Renal pelvis (tissue), 1 donor: ENCODE measurements at regions not wholly inside any gene's neighbourhood (a gene's known extent, or its start where the extent isn't known, plus 50 kb on each side); places are given as distances from the start of the nearest gene placed in this dataset.

ENCODE experiments used
- DNase-seq: peaks from one replicate; pipeline ENCODE4 v3.0.0-alpha.2; 2013

DNA sequence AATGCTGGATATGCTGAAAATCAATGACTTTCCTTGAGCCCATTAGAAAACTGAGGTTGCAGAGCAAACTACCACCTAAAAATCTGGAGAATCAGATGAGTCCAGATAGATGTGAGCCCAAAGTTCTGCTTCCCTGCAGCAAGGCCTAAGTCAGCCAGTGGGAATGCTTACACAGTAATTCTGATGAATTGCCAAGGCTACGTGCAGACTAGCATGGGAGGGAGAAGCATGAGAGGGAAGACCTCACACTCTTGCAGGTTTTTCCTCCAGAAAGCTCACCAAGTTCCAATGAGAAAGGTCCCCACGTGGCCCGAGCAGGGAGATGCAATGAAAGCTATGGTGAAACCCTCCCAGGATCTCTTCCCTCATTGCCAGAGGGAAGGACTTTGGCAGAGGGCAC lies 104.8 kb upstream of the SIRPA start:
- DNase-seq = no peak

GRCh38 chr20:1788044-1788443 lies 107.2 kb upstream of the SIRPA start:
- no peak for DNase-seq

DNA sequence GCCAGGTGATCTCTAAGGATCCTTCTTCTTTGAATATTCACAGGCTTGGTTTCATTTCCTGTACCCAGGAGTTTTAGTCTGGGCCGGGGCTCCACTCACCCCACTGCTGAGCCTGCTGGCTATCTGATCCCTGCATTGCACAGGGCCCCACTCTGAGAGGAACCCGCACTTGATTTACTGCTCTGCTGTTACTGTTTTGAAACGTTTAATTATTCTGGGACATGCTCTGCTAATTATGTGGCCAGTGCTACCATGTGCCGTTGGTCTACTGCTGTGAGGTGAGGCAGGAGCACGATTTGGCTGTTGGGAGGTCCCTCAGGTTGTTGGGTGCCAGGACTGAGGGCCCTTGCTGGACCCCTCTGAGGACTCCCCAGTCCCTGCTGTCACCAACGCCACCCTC lies 108.7 kb upstream of the SIRPA start:
- DNase-seq = no peak

DNA sequence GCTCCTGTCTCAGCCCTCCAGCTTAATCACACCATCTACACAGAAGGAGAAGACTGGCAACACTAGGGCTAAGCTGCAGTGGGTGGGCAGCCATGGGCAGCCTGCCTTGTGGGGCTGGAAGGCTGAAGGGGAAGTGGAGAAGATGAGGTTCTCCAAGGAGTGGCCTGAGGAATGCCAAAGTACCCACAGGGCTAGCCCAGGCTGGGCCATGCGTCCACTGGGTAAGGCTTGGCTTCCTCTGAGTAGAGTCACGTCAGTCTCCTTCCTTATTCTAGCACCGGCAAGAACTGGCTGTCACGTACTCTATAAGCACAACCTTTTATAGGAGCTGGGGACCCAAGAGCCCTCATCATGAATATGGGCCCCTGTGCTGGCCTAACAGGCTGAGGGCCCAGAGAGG lies 110.6 kb upstream of the SIRPA start:
- DNase-seq = no peak

DNA sequence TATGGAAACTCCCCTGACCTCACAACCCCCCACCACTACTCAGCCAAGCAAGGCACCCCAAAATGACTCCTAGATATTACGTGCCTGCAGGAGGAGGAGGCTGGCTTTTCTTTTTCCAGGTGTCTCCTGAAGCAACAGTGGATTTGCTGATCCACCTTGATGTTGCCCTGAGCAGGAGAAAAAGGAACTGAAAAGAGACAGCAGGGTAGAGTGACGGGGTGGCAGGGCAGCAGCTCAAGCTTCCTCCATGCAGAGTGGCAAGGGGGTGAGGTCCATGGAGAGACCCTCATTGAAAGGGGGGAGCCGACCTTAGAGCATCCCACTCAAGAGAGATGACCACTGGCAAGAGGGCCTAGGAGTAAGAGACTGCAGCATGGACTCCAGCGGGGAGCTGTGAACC lies 112.0 kb upstream of the SIRPA start:
- DNase-seq = no peak

- no peak for DNase-seq
Observed at GRCh38 chr20:1782181-1782580, 113.0 kb upstream of the SIRPA start.

DNA sequence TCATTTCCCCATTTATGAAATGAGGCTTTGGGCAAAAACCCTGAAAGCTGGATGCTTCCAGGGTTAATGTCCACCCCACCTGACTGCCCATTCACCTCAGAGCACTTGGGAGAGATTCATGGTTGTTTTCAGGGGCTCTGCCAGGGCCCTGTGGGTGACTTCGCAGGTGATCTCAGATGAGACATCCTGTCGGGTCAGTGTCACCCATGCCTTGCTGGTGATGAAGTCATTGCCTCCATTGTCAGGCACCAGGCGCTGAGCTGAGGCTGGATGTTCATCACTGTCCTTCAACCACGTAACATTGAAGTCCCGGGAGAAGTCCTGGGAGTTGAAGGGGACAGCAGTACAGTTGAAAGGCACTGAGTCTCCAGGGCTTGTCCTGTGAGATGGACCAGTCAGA lies 115.6 kb upstream of the SIRPA start:
- DNase-seq = no peak

DNA sequence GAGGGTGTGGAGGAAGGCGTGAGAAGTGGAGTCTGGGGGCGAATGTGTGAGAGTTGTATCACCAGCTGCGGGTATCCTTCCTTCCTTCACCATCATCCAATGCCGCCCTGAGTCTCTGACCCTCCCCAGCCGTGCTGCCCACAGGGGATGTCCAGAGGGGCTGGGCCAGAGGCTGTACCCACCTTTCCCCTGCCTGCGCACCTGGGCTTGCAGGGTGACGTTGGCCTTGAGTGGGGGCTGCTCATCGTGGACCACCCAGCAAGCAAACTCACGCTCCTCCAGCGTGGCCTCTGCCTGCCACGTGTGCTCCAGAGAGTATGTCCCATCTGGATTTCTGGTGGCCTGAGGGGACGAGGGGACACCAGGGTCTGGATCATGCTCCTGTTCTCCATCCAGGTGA lies 116.9 kb upstream of the SIRPA start:
- DNase-seq = no peak

- DNase-seq = no peak
Observed at GRCh38 chr20:1777476-1777820, 117.8 kb upstream of the SIRPA start.

DNA sequence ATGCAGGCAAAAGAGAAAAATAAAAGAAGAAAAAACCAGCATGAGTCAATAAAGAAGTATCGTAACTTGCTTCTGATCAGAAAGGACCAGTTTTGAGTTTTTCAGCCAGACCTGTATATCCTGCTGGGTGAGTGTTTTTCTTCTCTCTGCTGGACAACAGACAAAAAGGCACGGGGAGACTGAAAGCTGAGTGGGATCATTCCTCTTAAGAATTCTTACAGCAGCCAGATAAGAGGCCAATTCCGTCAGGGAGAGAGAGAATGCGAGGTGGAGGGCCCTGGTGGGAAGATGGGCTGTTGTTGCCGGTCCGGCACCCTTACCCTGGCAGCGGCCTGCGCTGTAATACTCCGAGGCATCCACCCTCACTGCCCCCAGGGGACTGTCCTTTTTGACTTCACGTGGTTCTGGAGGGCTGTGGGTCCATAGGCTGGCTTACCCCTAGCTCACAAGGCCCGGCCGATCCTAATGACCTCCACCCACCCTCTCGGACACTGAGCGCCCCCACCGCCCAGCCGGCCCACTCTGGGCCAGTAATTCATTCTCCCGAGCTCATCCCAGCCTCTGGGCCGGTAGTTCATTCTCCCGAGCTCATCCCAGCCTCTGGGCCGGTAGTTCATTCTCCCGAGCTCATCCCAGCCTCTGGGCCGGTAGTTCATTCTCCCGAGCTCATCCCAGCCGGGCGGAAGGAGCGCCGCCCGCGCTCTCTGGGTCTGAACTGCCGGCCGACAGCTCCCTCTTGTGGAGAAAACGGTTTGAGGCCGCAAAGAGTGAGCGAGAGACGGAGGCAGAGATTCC lies 118.3 kb upstream of the SIRPA start:
- peak; percentile 88 for DNase-seq

GRCh38 chr20:1775117-1775516 lies 117.5 kb upstream of the SIRPG start:
- DNase-seq = no peak

- DNase-seq = no peak
Observed at GRCh38 chr20:1774479-1774878, 116.9 kb upstream of the SIRPG start.

DNA sequence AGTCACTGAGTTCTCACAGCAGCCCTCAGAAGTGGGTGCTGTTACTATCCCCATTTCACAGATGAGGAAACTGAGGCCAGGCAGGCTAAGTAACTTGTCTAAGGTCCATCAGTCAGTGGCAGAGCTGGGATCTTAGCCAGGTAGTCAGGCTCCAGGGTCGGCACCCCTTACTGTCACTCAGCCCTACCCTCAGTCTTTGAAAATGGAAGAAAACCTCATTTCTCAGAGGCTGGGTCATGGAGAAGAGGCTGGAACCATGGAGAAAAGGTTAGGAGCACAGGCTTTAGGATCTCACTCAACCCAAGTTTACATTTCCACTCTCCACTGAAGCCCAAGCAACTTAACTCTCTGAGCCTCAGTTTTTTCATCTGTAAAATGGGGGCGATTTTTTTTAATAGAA lies 116.2 kb upstream of the SIRPG start:
- DNase-seq = no peak

DNA sequence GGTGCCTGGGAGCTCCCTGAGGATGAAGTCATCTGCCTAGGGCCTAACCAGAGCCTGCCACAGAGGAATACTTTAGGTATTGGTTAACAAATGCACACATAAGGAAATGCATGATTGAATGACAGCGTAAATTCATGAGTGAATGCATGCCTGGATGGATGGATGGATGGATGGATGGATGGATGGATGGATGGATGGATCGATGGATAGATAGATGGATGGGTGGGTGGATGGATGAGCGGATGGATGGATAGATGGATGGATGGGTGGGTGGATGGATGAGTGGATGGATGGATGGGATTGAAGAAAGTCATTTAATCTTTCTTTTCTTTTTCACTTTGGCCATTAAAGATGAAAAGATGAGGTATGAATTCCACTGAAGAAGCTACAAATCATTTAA lies 111.9 kb upstream of the SIRPG start:
- DNase-seq = no peak

- no peak for DNase-seq
Observed at GRCh38 chr20:1766731-1767130, 109.2 kb upstream of the SIRPG start.

GRCh38 chr20:1764136-1765033 lies 106.8 kb upstream of the SIRPG start:
- peak; percentile 77 for DNase-seq

GRCh38 chr20:1761598-1761997 lies 104.0 kb upstream of the SIRPG start:
- no peak for DNase-seq

DNA sequence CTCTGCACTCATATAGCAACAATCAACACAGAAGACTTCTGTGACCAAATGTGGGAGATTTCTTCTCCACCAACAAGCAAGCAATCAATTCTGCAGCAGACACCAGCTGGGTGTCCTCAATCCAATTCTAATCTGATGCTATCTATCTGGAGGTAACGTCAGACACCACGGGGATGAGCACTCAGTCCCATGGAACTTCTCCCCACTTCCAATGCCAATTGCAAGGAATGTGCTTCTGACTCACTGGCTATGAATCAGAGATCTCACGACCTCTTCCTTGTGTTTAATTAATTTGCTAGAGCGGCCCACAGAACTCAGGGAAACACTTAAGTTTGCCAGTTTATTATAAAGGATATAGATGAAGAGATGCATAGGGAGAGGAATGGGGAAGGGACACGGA lies 103.5 kb upstream of the SIRPG start:
- DNase-seq = no peak

- DNase-seq = no peak
Observed at GRCh38 chr20:1758765-1759164, 101.2 kb upstream of the SIRPG start.

GRCh38 chr20:1757606-1758512 lies 100.3 kb upstream of the SIRPG start:
- peak; percentile 36 for DNase-seq

DNA sequence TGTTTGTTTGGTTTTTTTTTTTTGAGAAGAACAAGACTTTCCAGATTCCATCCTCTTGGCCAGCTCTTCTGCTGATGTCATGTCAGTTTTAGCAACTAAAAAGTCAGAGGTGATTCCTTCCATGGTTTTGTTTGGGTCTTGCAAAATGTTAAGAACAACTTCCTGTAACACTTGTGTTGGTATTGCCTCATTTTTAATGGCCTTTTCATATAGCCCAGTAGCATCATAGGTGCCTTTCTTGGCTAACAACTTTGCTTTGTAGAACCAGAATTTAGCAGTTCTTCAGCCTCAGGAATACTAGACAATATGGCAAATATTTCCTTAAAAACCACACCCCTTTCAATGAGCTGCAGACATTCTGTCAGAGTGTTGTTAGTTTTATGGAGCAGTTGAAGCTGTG lies 99.5 kb upstream of the SIRPG start:
- DNase-seq = no peak

- DNase-seq = no peak
Observed at GRCh38 chr20:1754749-1755148, 97.2 kb upstream of the SIRPG start.
